DND-41 (cell line): ENCODE measurements at regions not wholly inside any gene's neighbourhood (a gene's known extent, or its start where the extent isn't known, plus 50 kb on each side); places are given as distances from the start of the nearest gene placed in this dataset.

Experiments
- ATAC-seq: fragments of 200-7000 bp; cut with Tn5 transposase; 3 replicates; pipeline ENCODE4 v1.9.1; 2021; ENCODE audit warnings: low read depth; ENCODE audit not compliant: insufficient read depth
- DNase-seq: peaks from one replicate; pipeline ENCODE4 v3.0.0-alpha.2; 2020
- H2AFZ ChIP-seq: 2 replicates; pipeline ENCODE4 v1.6.0; 2012; ENCODE audit warnings: low read depth, low read length
- H3K27ac ChIP-seq: 2 replicates; pipeline ENCODE4 v1.5.1; 2012; ENCODE audit warnings: low read length, inconsistent platforms
- H3K27me3 ChIP-seq: fragments of 200-600 bp; sonication (generic); 2 replicates; pipeline ENCODE4 v1.6.0; 2012; ENCODE audit warnings: low read length, mild to moderate bottlenecking, inconsistent platforms; ENCODE audit not compliant: insufficient read depth, poor library complexity
- H3K36me3 ChIP-seq: 2 replicates; pipeline ENCODE4 v1.5.1; 2012; ENCODE audit warnings: low read length, inconsistent platforms; ENCODE audit not compliant: insufficient read depth
- H3K4me1 ChIP-seq: 2 replicates; pipeline ENCODE4 v1.5.1; 2012; ENCODE audit warnings: mild to moderate bottlenecking, low read length; ENCODE audit not compliant: insufficient read depth
- H3K4me2 ChIP-seq: 2 replicates; pipeline ENCODE4 v1.6.0; 2012; ENCODE audit warnings: mild to moderate bottlenecking, moderate library complexity, low read length, inconsistent platforms; ENCODE audit not compliant: insufficient read depth
- H3K4me3 ChIP-seq, 2 experiments: fragments of 200-600 bp in 1 of 2; shearing (Covaris generic) in 1 of 2; 2 replicates each; pipeline ENCODE4 v1.5.1; 2012 to 2016; ENCODE audit warnings: inconsistent platforms in 2 of 2, low read length in 2 of 2, mild to moderate bottlenecking in 2 of 2, low read depth in 1 of 2, moderate library complexity in 1 of 2
- H3K79me2 ChIP-seq: 2 replicates; pipeline ENCODE4 v1.6.0; 2012; ENCODE audit warnings: low read length, inconsistent platforms; ENCODE audit not compliant: insufficient read depth
- H3K9ac ChIP-seq: 2 replicates; pipeline ENCODE4 v1.6.0; 2012; ENCODE audit warnings: low read depth, mild to moderate bottlenecking, inconsistent platforms, low read length, moderate library complexity
- H3K9me3 ChIP-seq: 2 replicates; pipeline ENCODE4 v1.5.1; 2012; ENCODE audit warnings: low read length, moderate library complexity, mild to moderate bottlenecking, inconsistent platforms; ENCODE audit not compliant: insufficient read depth, severe bottlenecking
- H4K20me1 ChIP-seq: 2 replicates; pipeline ENCODE4 v1.6.0; 2012; ENCODE audit warnings: low read length; ENCODE audit not compliant: insufficient read depth
- EZH2 ChIP-seq: IDR thresholded peaks from 3 replicates; pipeline ENCODE4 v1.6.1; 2012; ENCODE audit warnings: borderline replicate concordance, low read depth, mild to moderate bottlenecking, moderate library complexity, low read length, inconsistent platforms; ENCODE audit not compliant: severe bottlenecking
- TF ChIP-seq, protein P1 (sequence below): IDR thresholded peaks from 2 replicates; pipeline ENCODE4 v1.5.1; 2012; ENCODE audit warnings: borderline replicate concordance, low read length, moderate library complexity, mild to moderate bottlenecking; ENCODE audit not compliant: poor library complexity, severe bottlenecking; ENCODE audit errors: extremely low read depth

DNA sequence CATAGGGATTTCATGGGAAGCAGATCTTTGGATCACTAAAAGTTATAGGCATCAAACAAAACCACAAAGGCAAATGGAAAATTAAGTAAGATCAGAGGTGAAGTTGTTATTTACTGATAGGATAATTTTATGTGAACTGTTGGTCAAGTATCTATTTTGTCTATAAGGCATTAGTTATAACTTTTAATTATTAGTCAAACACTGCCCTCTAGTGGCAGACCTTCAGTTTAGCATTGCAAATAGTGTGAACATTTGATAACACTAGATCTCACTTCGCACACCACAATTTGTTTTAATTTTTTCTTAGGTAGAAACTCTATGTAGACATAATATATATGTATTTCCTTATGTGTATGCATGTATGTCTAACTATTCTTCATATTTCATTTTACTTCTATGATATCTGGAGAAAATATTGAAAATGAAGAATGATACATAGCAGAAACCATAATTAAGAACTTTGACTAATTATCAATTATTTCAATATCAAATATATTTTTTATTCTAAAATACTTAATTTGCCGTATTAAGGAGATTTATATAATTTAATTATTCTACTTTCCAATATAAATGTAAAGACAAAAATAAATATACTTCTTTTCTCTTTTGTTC, 214.5 kb upstream of the TACR3 start:
- TF ChIP-seq, protein P1, sequence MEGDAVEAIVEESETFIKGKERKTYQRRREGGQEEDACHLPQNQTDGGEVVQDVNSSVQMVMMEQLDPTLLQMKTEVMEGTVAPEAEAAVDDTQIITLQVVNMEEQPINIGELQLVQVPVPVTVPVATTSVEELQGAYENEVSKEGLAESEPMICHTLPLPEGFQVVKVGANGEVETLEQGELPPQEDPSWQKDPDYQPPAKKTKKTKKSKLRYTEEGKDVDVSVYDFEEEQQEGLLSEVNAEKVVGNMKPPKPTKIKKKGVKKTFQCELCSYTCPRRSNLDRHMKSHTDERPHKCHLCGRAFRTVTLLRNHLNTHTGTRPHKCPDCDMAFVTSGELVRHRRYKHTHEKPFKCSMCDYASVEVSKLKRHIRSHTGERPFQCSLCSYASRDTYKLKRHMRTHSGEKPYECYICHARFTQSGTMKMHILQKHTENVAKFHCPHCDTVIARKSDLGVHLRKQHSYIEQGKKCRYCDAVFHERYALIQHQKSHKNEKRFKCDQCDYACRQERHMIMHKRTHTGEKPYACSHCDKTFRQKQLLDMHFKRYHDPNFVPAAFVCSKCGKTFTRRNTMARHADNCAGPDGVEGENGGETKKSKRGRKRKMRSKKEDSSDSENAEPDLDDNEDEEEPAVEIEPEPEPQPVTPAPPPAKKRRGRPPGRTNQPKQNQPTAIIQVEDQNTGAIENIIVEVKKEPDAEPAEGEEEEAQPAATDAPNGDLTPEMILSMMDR: peak; percentile 81
- TF ChIP-seq EZH2: no peak
- peak; percentile 7 for DNase-seq
- peak; percentile 72; the same call in 2 of the 3 replicates for ATAC-seq
- no peak overlapping the region for H3K9ac ChIP-seq
- no peaks in the 10 kb centered on the region for H3K79me2 ChIP-seq
- H3K4me3 ChIP-seq: no peak overlapping the region
- no peaks in the 10 kb centered on the region for H3K4me1 ChIP-seq
- H3K27ac ChIP-seq: no peak overlapping the region
- no peaks in the 10 kb centered on the region for H3K27me3 ChIP-seq
- H3K36me3 ChIP-seq: no peaks in the 10 kb centered on the region
- H4K20me1 ChIP-seq: no peaks in the 10 kb centered on the region
- H3K9me3 ChIP-seq: no peaks in the 10 kb centered on the region
- H2AFZ ChIP-seq: no peak overlapping the region
- H3K4me2 ChIP-seq: no peak overlapping the region

DNA sequence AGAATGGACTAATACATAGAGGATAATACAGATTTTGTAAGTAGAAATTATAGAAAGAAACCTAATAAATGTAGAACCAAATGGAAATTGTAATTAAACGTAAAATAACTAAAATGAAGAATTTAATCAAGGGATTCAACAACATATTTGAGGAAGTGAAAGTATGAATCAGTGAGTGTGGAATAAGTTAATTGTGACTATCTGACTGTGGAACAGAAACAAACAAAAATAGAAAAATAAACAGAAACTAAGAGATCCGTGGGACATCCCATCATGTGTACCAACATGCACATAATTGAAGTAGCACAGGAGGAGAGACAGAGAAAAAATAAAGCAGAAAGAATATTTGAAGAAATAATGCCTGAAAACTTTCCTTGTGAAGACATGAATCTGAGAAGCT, 208.6 kb upstream of the TACR3 start:
- H3K79me2 ChIP-seq: no peaks in the 10 kb centered on the region
- no peak overlapping the region for H2AFZ ChIP-seq
- DNase-seq (no peak), ATAC-seq (no peak)
- no peaks in the 10 kb centered on the region for H3K4me1 ChIP-seq
- no peak overlapping the region for H3K4me2 ChIP-seq
- H3K27ac ChIP-seq: no peak overlapping the region
- H4K20me1 ChIP-seq: no peaks in the 10 kb centered on the region
- no peak overlapping the region for H3K9ac ChIP-seq
- no peaks in the 10 kb centered on the region for H3K27me3 ChIP-seq
- no peak overlapping the region for H3K4me3 ChIP-seq
- no peak for TF ChIP-seq EZH2
- TF ChIP-seq, protein P1: no peak
- H3K9me3 ChIP-seq: no peaks in the 10 kb centered on the region
- H3K36me3 ChIP-seq: no peaks in the 10 kb centered on the region

DNA sequence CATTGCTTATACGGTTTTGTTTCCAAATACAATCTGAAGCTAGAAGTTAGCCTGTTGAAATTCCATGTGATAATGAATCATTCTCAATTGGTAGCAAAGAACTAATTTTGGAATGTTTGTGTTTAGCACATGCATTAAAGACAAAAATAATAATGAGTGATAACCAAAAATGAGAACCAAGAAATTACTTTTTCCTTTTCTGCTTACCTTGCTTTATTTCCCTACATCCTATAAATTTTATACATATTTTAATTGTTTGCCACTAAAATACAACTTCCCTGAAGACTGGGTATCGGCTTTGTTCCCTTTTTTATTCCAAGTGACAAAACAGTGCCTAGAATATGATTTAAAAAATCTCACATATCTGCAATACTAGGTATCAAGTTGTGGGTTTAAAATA, 203.8 kb upstream of the TACR3 start:
- no peaks in the 10 kb centered on the region for H3K36me3 ChIP-seq
- no peak overlapping the region for H2AFZ ChIP-seq
- H3K4me2 ChIP-seq: no peak overlapping the region
- H3K79me2 ChIP-seq: no peaks in the 10 kb centered on the region
- H3K9ac ChIP-seq: no peak overlapping the region
- H3K4me1 ChIP-seq: no peaks in the 10 kb centered on the region
- no peaks in the 10 kb centered on the region for H3K27me3 ChIP-seq
- H3K27ac ChIP-seq: no peak overlapping the region
- ATAC-seq: no peak
- H3K4me3 ChIP-seq: no peak overlapping the region
- no peaks in the 10 kb centered on the region for H4K20me1 ChIP-seq
- H3K9me3 ChIP-seq: no peaks in the 10 kb centered on the region
- DNase-seq: no peak
- TF ChIP-seq EZH2: no peak
- TF ChIP-seq, protein P1: no peak
